AG04449 (cell line): ENCODE measurements at regions not wholly inside any gene's neighbourhood (a gene's known extent, or its start where the extent isn't known, plus 50 kb on each side); places are given as distances from the start of the nearest gene placed in this dataset.

Source experiments
- CTCF ChIA-PET: fragments of 350-600 bp; formaldehyde crosslinking; extraction: SDS; loops from one replicate; lab custom pipeline; 2021; ENCODE audit warnings: antibody characterized with exemption; lab: Yijun Ruan, JAX
- POLR2A ChIA-PET: fragments of 400-600, 350-600 bp; formaldehyde crosslinking; extraction: SDS; loops from one replicate; lab custom pipeline; 2020; ENCODE audit warnings: antibody characterized with exemption, inconsistent platforms; lab: Yijun Ruan, JAX
- DNase-seq: peaks from one replicate; pipeline ENCODE4 v3.0.0-alpha.2; 2010; ENCODE audit warnings: low read depth, low spot score
- H3K4me3 ChIP-seq: 2 replicates; pipeline ENCODE4 v1.5.1; 2011; ENCODE audit warnings: low read depth, mild to moderate bottlenecking, control low read depth, low read length
- CTCF ChIP-seq: IDR thresholded peaks from one replicate; pipeline ENCODE4 v1.5.1; 2011; ENCODE audit warnings: mild to moderate bottlenecking, moderate library complexity, low read length, control low read depth, inconsistent platforms; ENCODE audit not compliant: insufficient read depth; ENCODE audit errors: missing control alignments

GRCh38 chr3:166372571-166373106 is 535.4 kb upstream of the BCHE start:
- ChIA-PET CTCF (no interaction called here), POLR2A (interaction anchor here (0.6 kb wide), 1 partner anchor 63 kb away, joined by 4 read pairs; no protein-coding TSS in a partner anchor)
- DNase-seq = no peak
- no peak for TF ChIP-seq CTCF
- H3K4me3 ChIP-seq = no peak overlapping the region

- POLR2A ChIA-PET = no interaction called here
- no peak for TF ChIP-seq CTCF
- DNase-seq = no peak
- CTCF ChIA-PET = no interaction called here
- no peak overlapping the region for H3K4me3 ChIP-seq
These were observed 530.8 kb upstream of the BCHE start for GRCh38 chr3:166367947-166368533.

GRCh38 chr3:166362698-166363097 is 525.5 kb upstream of the BCHE start:
- no peak for DNase-seq
- TF ChIP-seq CTCF = no peak
- ChIA-PET CTCF (no interaction called here), POLR2A (no interaction called here)
- no peak overlapping the region for H3K4me3 ChIP-seq

- CTCF ChIA-PET = no interaction called here
- TF ChIP-seq CTCF = no peak
- DNase-seq = no peak
- POLR2A ChIA-PET = no interaction called here
- H3K4me3 ChIP-seq = no peak overlapping the region
These were observed 523.5 kb upstream of the BCHE start for GRCh38 chr3:166360720-166361119.

- H3K4me3 ChIP-seq = no peak overlapping the region
- ChIA-PET POLR2A (no interaction called here), CTCF (no interaction called here)
- no peak for DNase-seq
- TF ChIP-seq CTCF = no peak
These were observed 514.2 kb upstream of the BCHE start for GRCh38 chr3:166351461-166351860.

GRCh38 chr3:166340604-166341266 is 503.5 kb upstream of the BCHE start:
- H3K4me3 ChIP-seq = no peak overlapping the region
- no peak for DNase-seq
- CTCF ChIA-PET = no interaction called here
- POLR2A ChIA-PET = no interaction called here
- TF ChIP-seq CTCF = no peak
